C4-2B (cell line): ENCODE measurements at regions not wholly inside any gene's neighbourhood (a gene's known extent, or its start where the extent isn't known, plus 50 kb on each side); places are given as distances from the start of the nearest gene placed in this dataset.

Experiments used
- H3K27ac ChIP-seq: fragments of 450-650 bp; 2 replicates; pipeline ENCODE4 v1.5.1; 2017
- CTCF ChIP-seq: fragments of 450-650 bp; conservative IDR thresholded peaks from 2 replicates; pipeline ENCODE4 v1.5.1; 2017; ENCODE audit warnings: mild to moderate bottlenecking
- ZFX ChIP-seq: fragments of 450-650 bp; IDR thresholded peaks from 2 replicates; pipeline ENCODE4 v1.6.1; 2017

DNA sequence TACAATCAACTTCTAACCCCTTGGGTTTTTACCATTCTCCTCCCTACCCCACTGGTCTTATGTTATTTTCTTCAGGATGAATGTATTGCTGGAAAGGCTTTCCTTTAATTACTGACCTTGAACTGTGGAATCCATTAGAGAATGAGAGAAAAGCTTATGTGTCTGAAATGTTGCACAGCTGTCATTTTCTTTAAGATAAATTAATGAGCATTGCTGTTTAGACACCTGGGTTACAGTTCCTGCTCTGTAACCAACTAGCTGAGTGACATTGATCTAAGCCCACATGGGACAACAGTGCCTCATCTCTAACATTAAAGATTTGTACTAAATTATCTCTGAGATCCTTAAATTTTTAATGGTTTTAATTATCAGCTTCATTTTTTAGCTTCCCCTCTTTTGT lies 507.0 kb downstream of the TAF11L14 start:
- H3K27ac ChIP-seq, result no peak overlapping the region

GRCh38 chr5:18142831-18143230 lies 508.6 kb downstream of the TAF11L14 start:
- no peak overlapping the region for H3K27ac ChIP-seq
- TF ChIP-seq ZFX (no peak), CTCF (no peak)

More for the DNA sequence above, 507.0 kb downstream of the TAF11L14 start:
- TF ChIP-seq ZFX (no peak), CTCF (no peak)

DNA sequence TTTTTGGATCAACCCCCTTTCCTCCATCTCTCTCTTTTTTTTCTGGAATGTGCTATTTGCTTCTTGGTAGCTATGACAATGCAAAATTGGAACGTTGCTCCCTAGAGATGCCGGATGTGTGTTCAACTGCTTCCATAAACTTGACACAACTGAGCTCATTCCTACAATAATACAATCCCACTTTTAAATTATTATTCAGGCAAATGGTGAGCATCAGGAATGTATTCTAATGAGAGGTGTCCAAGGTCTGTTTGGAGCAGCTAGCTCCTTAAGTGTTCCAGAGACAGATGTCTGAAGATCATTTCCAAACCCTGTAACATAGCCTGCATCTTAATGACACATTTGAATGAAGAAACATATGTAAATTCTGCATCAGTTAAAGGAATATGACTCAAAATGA lies 518.4 kb downstream of the TAF11L14 start:
- no peak overlapping the region for H3K27ac ChIP-seq
- no peak for TF ChIP-seq ZFX

DNA sequence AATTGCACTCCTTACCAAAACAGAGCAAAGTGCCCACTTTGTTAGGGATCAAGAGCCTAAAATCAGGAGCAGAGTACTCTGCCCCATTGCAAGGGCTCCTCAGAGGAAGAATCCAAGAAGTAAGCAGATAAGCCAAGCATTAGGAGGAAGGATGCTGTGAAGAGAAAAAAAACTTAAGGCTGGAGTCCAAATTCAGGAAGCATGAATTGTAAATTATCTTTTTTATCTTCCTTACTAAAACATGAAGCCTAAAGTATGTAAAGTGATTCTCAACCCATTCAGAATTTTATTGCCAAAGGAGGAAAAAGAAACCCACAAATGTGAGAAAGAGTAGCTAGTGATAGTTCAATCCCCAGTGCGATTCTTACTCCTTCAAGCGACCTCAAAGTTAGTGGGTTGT lies 523.9 kb downstream of the TAF11L14 start:
- H3K27ac ChIP-seq, result no peak overlapping the region
- TF ChIP-seq ZFX (no peak), CTCF (no peak)

DNA sequence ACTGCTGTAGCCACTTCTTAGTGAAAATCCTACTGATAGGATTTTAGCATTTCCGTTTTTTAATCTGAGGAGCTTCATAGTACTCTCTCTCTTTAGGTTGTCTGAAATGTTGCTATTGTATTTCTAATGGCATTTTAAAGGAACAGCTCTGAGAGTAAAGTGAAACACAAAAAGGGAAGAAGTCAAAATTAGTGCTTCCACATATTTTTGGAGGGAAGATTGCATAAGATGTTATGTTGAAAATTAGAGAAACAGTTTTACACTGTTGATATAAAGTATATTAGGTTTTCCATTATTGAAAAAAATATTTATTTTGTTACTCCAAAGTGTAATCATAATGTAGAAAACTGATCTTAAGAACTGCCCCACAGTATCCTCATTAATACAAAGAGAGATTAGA lies 525.1 kb downstream of the TAF11L14 start:
- TF ChIP-seq ZFX (no peak), CTCF (no peak)
- H3K27ac ChIP-seq, result no peak overlapping the region

GRCh38 chr5:18171684-18172083 lies 537.4 kb downstream of the TAF11L14 start:
- TF ChIP-seq ZFX (no peak), CTCF (no peak)
- no peak overlapping the region for H3K27ac ChIP-seq

DNA sequence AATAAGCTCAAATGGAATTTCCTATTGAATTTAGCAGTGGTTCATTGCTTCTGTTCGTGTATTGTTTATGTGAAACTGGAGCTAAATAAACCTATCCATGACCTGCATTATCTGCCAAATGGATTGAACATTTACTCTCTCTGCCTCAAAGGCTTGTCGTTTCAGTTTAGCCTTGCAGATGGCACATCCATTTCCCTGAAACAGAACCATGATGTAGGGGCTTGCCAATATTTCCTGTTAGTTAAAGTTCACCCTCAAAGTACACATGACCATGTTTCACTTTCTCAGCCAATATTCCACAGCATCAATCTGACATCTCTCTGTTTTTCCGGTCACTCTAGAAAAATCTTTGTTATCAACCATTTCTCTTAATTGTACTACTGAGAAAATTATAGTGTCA lies 545.3 kb downstream of the TAF11L14 start:
- TF ChIP-seq ZFX (no peak), CTCF (no peak)
- no peak overlapping the region for H3K27ac ChIP-seq

GRCh38 chr5:18181575-18181974 lies 547.3 kb downstream of the TAF11L14 start:
- TF ChIP-seq ZFX, result no peak
- no peak for TF ChIP-seq CTCF
- no peak overlapping the region for H3K27ac ChIP-seq
